Mesothelial cell of epicardium (in vitro differentiated cells): ENCODE measurements at regions not wholly inside any gene's neighbourhood (a gene's known extent, or its start where the extent isn't known, plus 50 kb on each side); places are given as distances from the start of the nearest gene placed in this dataset.

Source experiments
- DNase-seq, 2 experiments: peaks; one replicate each; pipeline ENCODE4 v3.0.0; 2021; ENCODE audit warnings: low spot score in 2 of 2; ENCODE audit not compliant: unreplicated experiment in 2 of 2
- H3K27ac Mint-ChIP-seq: 2 replicates; pipeline ENCODE4 v1.8.0; 2021; ENCODE audit warnings: mixed read lengths
- H3K27me3 Mint-ChIP-seq: 2 replicates; pipeline ENCODE4 v1.8.0; 2021; ENCODE audit warnings: low read depth, mixed read lengths
- H3K36me3 Mint-ChIP-seq: 2 replicates; pipeline ENCODE4 v1.8.0; 2021; ENCODE audit warnings: mixed read lengths
- H3K4me1 Mint-ChIP-seq: 2 replicates; pipeline ENCODE4 v1.8.0; 2021; ENCODE audit warnings: mixed read lengths
- H3K4me3 Mint-ChIP-seq: 2 replicates; pipeline ENCODE4 v1.8.0; 2021; ENCODE audit warnings: mild to moderate bottlenecking, moderate library complexity, mixed read lengths
- H3K9me3 Mint-ChIP-seq: 2 replicates; pipeline ENCODE4 v1.8.0; 2021; ENCODE audit warnings: mixed read lengths
- CTCF ChIP-seq: fragments of 200-600 bp; sonication (generic); IDR thresholded peaks from one replicate; pipeline ENCODE4 v1.5.0; 2021; ENCODE audit warnings: antibody characterized with exemption; ENCODE audit not compliant: unreplicated experiment

DNA sequence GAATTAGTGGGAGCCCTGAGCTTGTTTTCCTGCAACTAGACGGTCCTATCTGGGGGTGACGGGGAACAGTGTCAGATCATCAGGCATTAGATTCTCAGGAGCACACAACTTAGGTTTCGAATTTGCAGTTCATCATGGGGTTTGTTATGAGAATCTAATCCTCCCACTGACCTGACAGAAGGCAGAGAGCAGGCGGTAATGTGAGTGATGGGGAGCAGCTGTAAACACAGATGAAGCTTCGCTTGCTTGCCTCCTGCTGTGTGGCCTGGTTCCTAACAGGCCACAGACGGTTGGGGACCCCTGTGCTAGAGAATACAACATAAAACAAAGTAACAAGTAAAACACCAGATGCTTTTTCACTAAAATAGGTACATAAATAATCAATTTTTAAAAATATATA, 86.2 kb upstream of the BLTP1 start:
- no peak overlapping the region for H3K27ac Mint-ChIP-seq
- no peak for DNase-seq
- H3K4me1 Mint-ChIP-seq = no peaks in the 10 kb centered on the region
- H3K27me3 Mint-ChIP-seq = peaks cover 16% of the 10 kb centered on the region
- TF ChIP-seq CTCF = no peak
- H3K4me3 Mint-ChIP-seq = no peak overlapping the region
- H3K9me3 Mint-ChIP-seq = no peaks in the 10 kb centered on the region
- H3K36me3 Mint-ChIP-seq = no peaks in the 10 kb centered on the region

GRCh38 chr4:122065149-122065548, 87.0 kb upstream of the BLTP1 start:
- H3K4me1 Mint-ChIP-seq = no peaks in the 10 kb centered on the region
- no peak overlapping the region for H3K4me3 Mint-ChIP-seq
- no peak for DNase-seq
- no peak overlapping the region for H3K27ac Mint-ChIP-seq
- TF ChIP-seq CTCF = no peak
- H3K36me3 Mint-ChIP-seq = no peaks in the 10 kb centered on the region
- peaks cover 16% of the 10 kb centered on the region for H3K27me3 Mint-ChIP-seq
- no peaks in the 10 kb centered on the region for H3K9me3 Mint-ChIP-seq

DNA sequence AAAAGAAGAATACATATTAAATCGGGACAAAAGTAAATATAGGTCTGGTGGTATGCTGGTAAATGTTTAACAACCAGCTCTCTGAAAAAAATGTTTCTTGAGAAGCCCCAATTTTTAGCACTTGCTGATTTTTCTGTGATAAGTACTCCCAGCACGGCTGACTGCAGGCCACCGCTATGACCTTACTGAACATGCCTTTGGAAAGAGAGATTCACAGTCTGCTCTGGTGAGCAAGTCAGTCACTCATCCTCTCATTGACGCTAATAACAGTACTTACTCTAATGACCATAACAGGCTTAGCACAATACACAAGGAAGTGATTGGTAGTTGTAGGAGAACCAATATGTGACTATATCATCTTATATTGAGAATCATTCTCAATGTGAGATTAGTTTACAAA, 98.9 kb upstream of the BLTP1 start:
- TF ChIP-seq CTCF = no peak
- H3K4me1 Mint-ChIP-seq = no peaks in the 10 kb centered on the region
- H3K27me3 Mint-ChIP-seq = peaks cover 2% of the 10 kb centered on the region
- H3K27ac Mint-ChIP-seq = no peak overlapping the region
- H3K4me3 Mint-ChIP-seq = no peak overlapping the region
- H3K36me3 Mint-ChIP-seq = no peaks in the 10 kb centered on the region
- H3K9me3 Mint-ChIP-seq = peaks cover 10% of the 10 kb centered on the region
- DNase-seq = no peak

- no peaks in the 10 kb centered on the region for H3K36me3 Mint-ChIP-seq
- H3K4me1 Mint-ChIP-seq = no peaks in the 10 kb centered on the region
- no peak overlapping the region for H3K27ac Mint-ChIP-seq
- DNase-seq = no peak
- H3K27me3 Mint-ChIP-seq = peaks cover 2% of the 10 kb centered on the region
- H3K4me3 Mint-ChIP-seq = no peak overlapping the region
- peaks cover 9% of the 10 kb centered on the region for H3K9me3 Mint-ChIP-seq
- TF ChIP-seq CTCF = no peak
Measured at GRCh38 chr4:122052677-122053076, 99.5 kb upstream of the BLTP1 start.

GRCh38 chr4:122050841-122051240, 99.0 kb upstream of the TRPC3 start:
- TF ChIP-seq CTCF = no peak
- no peak overlapping the region for H3K27ac Mint-ChIP-seq
- no peak for DNase-seq
- H3K4me1 Mint-ChIP-seq = no peaks in the 10 kb centered on the region
- H3K9me3 Mint-ChIP-seq = peaks cover under 1% of the 10 kb centered on the region
- H3K36me3 Mint-ChIP-seq = no peaks in the 10 kb centered on the region
- no peak overlapping the region for H3K4me3 Mint-ChIP-seq
- peaks cover 2% of the 10 kb centered on the region for H3K27me3 Mint-ChIP-seq
